HG03066 (cell line): ENCODE measurements at regions not wholly inside any gene's neighbourhood (a gene's known extent, or its start where the extent isn't known, plus 50 kb on each side); places are given as distances from the start of the nearest gene placed in this dataset.
"Not testable (repeated sequence)": the region's sequence is repeated elsewhere in the genome, so short reads cannot be mapped to it uniquely, and the experiment has no call there.

Experiments
- ATAC-seq: cut with Tn5 transposase; IDR thresholded peaks from one replicate; pipeline ENCODE4 v1.9.1; 2021; ENCODE audit warnings: low read depth; ENCODE audit not compliant: unreplicated experiment

GRCh38 chr12:44457465-44457864, 418.6 kb downstream of the NELL2 start:
- no peak for ATAC-seq

GRCh38 chr12:44454959-44455358, 421.2 kb downstream of the NELL2 start:
- ATAC-seq, result not testable (repeated sequence)

GRCh38 chr12:44446181-44446580, 429.9 kb downstream of the NELL2 start:
- ATAC-seq, result no peak

GRCh38 chr12:44441155-44441554, 435.0 kb downstream of the NELL2 start:
- ATAC-seq, result peak; percentile 50
